ENCODE measurements at regions not wholly inside any gene's neighbourhood (a gene's known extent, or its start where the extent isn't known, plus 50 kb on each side); places are given as distances from the start of the nearest gene placed in this dataset.

DNA sequence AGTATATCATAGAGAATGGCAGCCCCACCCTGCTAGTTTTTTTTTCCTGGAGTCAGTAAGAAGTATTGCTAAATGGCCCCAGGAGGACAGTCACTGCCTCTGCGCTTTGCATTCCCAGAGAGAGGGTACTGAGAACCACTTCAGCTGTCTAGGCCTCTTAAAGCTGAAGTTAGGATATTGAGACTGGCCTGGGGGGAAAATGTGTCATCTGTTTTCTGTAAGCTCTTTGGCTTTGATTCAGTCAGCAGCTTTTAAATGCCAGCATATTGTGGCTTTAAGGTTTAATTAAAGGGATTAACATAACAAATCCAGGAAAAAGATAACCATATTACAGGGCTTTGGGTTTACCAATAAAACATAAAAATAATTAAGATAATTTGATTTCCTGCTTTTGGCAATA, 852.0 kb downstream of the PCDH18 start:
- Histone ChIP-seq H3K4me2 (ENCODE audit: low read length) (no peak overlapping the region), H3K9me3 (ENCODE audit: control insufficient read depth in 1 of 2, insufficient read depth in 1 of 2, low read depth in 1 of 2, low read length in 2 of 2) (no peaks in the 10 kb centered on the region), H3K79me2 (ENCODE audit: insufficient read depth, low read length) (no peaks in the 10 kb centered on the region), H2AFZ (ENCODE audit: low read depth, low read length, poor library complexity, severe bottlenecking) (no peak overlapping the region), H3K36me3 (ENCODE audit: control insufficient read depth in 1 of 2, insufficient read depth in 2 of 2, low read length in 2 of 2) (no peaks in the 10 kb centered on the region), H3K27me3 (ENCODE audit: insufficient read depth, low read length) (no peaks in the 10 kb centered on the region), H3K4me3 (replicated peaks in 1 of 2; ENCODE audit: low read depth in 1 of 2, low read length in 2 of 2) (no peak overlapping the region), H3K9me2 (ENCODE audit: insufficient read depth) (no peaks in the 10 kb centered on the region), H3K4me1 (ENCODE audit: control insufficient read depth in 1 of 2, insufficient read depth in 2 of 2, low read length in 2 of 2) (no peaks in the 10 kb centered on the region), H4K20me1 (ENCODE audit: insufficient read depth) (no peaks in the 10 kb centered on the region), H3K27ac (ENCODE audit: low read depth, low read length) (no peak overlapping the region), H3K9ac (ENCODE audit: low read length) (no peak overlapping the region)
- no peak for ATAC-seq
- ChIA-PET RAD21 (ENCODE audit: low non-redundant PET in 1 of 2, low total read pairs in 2 of 2, uncharacterized antibody in 2 of 2, unreplicated experiment in 2 of 2) (no interaction called here), CTCF (no interaction called here), POLR2A (no interaction called here)
- DNase-seq (ENCODE audit: low read depth, low spot score), result no peak
- no TSS peak for BruUV-seq (replicated peaks)
- intact Hi-C loops (cut with micrococcal nuclease), result no loop called here
- TF ChIP-seq EZH2 (IDR thresholded peaks at IDR 0.05) (no peak), SIN3A (IDR thresholded peaks at IDR 0.05; ENCODE audit: low read depth) (no peak), JUND (IDR thresholded peaks at IDR 0.05) (no peak), ZFX (IDR thresholded peaks at IDR 0.05) (no peak), POLR2A (IDR thresholded peaks at IDR 0.05; ENCODE audit: borderline replicate concordance, extremely low read depth, insufficient read depth, insufficient read length) (no peak), ELF1 (IDR thresholded peaks at IDR 0.05; ENCODE audit: borderline replicate concordance, low read depth) (no peak), SRF (IDR thresholded peaks at IDR 0.05; ENCODE audit: low read depth) (no peak), ZNF274 (IDR thresholded peaks at IDR 0.05; ENCODE audit: low read depth, low read length) (no peak), CEBPB (IDR thresholded peaks at IDR 0.05; ENCODE audit: low read depth) (no peak), FOSL1 (IDR thresholded peaks at IDR 0.05; ENCODE audit: low read depth) (no peak), RAD21 (IDR thresholded peaks at IDR 0.05; ENCODE audit: low read depth) (no peak), TCF7L2 (IDR thresholded peaks at IDR 0.05; ENCODE audit: borderline replicate concordance, extremely low read depth, insufficient read depth, insufficient read length) (no peak), EZH2phosphoT487 (IDR thresholded peaks at IDR 0.05; ENCODE audit: borderline replicate concordance) (no peak), SP1 (IDR thresholded peaks at IDR 0.05; ENCODE audit: low read depth) (no peak)
- TF ChIP-seq, protein P1, sequence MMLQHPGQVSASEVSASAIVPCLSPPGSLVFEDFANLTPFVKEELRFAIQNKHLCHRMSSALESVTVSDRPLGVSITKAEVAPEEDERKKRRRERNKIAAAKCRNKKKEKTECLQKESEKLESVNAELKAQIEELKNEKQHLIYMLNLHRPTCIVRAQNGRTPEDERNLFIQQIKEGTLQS (IDR thresholded peaks at IDR 0.05), result no peak
- TF ChIP-seq, protein P2, sequence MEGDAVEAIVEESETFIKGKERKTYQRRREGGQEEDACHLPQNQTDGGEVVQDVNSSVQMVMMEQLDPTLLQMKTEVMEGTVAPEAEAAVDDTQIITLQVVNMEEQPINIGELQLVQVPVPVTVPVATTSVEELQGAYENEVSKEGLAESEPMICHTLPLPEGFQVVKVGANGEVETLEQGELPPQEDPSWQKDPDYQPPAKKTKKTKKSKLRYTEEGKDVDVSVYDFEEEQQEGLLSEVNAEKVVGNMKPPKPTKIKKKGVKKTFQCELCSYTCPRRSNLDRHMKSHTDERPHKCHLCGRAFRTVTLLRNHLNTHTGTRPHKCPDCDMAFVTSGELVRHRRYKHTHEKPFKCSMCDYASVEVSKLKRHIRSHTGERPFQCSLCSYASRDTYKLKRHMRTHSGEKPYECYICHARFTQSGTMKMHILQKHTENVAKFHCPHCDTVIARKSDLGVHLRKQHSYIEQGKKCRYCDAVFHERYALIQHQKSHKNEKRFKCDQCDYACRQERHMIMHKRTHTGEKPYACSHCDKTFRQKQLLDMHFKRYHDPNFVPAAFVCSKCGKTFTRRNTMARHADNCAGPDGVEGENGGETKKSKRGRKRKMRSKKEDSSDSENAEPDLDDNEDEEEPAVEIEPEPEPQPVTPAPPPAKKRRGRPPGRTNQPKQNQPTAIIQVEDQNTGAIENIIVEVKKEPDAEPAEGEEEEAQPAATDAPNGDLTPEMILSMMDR (IDR thresholded peaks at IDR 0.05 in 2 of 3, conservative IDR thresholded peaks at IDR 0.05 in 1 of 3; ENCODE audit: borderline replicate concordance in 1 of 3, insufficient read depth in 1 of 3, low read depth in 2 of 3, low read length in 2 of 3), result no peak
- TF ChIP-seq, protein P3, sequence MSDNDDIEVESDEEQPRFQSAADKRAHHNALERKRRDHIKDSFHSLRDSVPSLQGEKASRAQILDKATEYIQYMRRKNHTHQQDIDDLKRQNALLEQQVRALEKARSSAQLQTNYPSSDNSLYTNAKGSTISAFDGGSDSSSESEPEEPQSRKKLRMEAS (IDR thresholded peaks at IDR 0.05), result no peak

Data from HCT116 (cell line).